ENCODE measurements at regions not wholly inside any gene's neighbourhood (a gene's known extent, or its start where the extent isn't known, plus 50 kb on each side); places are given as distances from the start of the nearest gene placed in this dataset.

DNA sequence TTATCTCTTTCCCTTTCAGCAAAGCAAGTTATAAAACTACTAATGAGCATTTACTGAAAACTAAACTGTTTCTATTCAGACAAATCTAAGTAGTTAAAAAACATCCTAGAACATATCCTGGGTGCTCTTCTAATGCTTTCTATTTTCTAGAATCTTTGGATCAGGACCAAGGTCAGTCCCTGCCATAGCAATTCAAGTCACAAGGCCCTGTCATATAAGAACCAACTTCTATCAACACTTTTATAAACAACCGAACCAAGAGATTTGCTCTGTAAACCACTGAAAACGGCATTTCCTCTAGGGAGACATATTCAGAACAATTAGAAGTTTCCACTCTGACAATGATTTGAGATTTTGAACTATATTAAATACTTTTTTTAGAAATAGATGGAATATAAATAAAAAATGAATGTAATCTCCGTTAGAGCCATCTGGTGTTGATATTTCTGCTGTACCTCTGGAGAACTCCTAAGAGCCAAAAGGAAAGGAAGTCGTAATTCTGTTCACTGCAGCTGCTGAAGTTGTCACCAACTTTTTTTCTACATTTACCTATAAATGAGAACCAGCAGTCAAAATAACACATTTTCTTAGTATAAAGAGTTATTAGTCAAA, 51.4 kb upstream of the LGSN start:
- no peak for DNase-seq

DNA sequence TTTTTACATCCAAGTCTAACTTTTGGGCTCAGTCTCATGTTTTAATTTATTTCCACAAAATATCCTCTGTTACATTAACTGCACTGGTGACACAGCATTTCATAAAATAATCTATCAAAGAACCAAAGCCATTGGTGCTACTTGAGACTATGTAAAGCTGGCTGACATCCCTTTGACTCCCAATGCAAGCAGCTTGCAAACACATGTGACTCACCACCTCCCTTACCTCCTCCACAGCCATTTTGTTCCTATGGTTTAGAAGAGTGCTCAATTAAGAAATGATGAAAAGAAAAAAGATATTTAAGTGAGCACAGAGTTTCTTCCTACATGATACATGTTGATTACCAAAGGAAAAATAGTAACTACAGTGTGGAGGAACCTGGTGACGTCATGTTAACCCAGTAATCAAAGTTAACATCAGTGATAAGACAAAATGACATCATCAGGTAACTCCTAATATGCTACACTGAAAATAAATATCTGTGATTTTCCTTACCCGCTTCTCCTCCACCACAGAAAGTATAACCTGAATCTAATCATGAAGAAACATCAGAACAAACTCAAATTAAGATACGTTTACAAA, 53.3 kb upstream of the LGSN start:
- no peak for DNase-seq

DNA sequence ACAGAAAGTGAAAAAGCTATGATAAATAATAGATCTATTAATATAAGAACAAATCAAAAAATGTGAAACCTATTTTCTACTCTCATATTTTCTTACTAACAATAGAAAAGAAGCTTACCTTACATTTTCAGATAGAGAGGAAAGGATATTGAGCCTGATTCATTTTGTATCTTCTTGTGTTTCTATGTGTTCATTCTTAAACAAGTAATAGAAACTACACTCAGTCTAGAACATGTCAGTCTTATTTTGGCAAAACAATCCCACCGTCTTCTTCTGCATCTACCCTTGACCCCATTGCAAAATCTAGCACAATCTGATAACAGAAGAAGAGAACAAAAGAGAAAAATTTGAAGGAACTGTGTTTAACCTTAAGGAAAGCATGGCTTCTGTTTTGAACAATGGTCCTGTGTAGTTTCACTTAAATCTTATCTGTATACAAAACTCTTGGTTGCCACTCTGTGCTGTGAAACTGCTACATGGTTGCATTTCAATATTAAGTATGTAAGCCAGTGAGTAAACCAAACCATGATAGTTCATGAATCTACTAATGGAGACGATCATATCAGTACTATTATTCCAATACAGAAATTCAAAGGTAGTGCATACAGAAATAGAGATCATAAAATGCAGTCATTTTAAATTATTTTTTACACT, 69.5 kb upstream of the LGSN start:
- no peak for DNase-seq

DNA sequence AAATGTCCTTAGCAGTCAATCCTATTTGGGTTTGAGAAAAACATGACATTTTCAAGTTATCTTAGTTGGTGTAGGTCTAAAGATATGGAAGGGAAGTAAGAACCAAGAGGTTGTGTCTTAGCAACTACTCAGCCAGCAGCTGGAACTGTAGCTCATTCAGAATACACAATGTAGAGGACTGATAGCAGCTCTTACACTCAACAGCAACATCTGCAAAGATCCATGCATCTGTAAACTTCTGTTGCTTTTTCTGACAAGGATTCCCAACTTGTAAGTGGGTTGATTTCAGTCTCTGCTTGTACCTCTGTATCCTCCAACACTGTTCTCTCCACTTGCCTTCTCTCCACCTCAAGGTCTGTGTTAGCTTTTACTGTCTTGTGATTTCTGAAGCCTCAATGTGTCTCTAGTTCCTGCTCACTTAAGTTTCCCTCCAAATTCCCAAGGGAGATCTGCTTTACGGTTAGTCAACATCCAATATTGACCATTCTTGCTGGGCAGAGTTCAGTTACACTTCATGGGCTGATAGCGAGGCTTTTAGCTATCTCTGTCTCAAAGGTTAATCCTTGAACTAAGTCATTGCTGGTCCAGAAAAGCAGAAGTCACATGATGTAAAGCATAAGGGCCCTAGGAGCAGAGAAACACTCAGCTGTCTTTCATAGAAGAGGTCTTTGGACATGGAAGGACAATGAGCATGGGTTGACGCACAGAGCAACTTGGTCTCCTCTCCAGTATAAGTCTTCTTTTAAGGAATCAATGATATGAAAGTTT, 71.6 kb upstream of the LGSN start:
- no peak for DNase-seq

DNA sequence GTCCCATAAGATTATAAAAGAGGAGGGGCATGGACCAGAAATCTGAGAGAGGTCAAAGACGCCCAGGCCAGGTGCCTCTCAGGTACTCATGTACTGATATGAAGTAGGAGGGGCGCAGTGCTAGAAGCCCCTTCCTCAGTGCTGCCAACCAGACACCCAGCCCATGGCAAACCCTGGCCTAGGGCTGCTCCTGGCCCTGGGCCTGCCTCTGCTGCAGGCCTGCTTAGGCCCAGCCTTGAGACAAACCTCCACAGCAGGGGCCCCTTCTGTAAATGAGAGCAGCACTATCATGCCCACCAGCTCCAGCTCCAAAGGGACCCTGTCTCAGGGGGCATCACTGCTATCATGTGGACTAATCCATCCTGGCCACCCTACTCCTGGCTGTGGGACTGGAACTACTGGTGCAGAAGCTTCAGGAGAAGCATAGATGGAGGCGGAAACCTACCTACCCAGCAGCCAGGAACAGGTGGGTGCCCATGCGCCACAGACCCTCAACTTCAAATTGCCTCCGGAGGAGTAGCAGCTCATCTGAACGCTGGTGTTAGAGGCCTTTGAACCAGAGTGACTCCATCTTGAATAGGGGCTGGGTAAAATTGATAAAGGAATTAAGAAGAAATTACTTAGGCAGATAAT, 72.4 kb upstream of the LGSN start:
- DNase-seq: no peak

DNA sequence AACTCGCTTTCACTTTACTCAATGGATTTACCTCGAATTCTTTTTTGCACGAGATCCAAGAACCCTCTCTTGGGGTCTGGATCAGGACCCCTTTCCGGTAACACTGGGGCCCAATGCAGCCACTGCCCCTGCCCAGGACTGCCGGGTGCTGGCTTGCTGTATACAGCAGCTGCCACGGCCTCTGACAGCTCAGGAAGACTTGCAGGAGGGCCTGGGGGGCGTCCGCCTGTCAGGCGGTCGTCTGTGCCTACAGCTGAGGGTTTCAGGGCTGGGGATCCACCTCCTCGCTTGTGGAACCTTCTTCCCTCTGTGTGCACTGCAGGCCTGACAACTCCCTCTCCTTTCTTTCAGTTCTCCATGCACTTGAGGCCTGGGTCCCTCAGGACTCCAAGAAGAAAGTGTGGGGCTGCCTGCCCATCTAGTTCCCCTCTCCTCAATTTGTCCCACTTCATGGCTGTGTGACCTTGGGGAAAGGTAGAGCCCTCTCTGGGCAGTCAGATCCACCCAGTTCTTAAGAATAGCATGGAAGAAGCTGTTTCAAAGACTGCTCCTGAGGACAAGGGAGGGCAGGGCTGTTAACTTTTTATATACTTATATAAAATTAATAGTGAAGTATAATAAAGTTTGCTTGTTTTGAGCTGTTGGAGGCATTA, 75.0 kb upstream of the LGSN start:
- DNase-seq: no peak

DNA sequence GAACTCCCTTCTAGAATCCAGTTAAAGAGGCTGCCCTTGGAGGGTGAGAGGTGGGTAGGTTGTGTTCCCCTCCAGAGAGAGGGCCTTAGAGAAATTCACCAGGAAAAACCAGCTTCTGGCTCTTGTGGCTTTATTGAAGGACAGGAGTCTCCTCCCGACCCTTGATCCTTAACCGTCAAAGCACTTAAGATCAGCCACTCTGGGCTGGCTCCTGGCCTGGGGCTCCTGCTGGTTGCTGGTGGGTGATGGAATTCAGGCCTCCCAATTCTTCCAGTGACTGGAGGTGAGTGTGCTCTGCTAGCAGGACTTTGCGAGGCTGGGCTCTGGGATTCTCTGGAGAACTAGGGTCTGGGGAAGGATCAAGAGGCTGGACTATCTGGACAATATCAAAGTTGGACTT, 75.6 kb upstream of the LGSN start:
- DNase-seq: no peak

DNA sequence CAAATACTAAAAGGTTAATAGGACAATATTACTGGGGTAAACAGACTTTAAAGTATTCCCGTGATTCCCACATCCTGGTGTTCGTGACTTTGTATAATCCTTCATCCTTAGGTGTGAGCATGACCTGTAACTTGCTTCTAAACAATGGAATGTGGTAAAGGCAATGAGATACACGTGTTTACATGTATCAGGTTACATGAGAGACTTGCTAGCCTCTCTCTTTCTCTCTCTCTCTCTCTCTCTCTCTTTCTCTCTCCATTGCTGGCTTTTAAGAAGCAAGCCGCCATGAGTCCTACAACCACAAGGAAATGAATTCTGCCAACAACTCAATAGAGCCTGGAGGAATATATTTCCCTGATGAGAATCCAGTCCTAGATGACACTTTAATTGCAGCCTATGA, 83.9 kb upstream of the LGSN start:
- DNase-seq: no peak

DNA sequence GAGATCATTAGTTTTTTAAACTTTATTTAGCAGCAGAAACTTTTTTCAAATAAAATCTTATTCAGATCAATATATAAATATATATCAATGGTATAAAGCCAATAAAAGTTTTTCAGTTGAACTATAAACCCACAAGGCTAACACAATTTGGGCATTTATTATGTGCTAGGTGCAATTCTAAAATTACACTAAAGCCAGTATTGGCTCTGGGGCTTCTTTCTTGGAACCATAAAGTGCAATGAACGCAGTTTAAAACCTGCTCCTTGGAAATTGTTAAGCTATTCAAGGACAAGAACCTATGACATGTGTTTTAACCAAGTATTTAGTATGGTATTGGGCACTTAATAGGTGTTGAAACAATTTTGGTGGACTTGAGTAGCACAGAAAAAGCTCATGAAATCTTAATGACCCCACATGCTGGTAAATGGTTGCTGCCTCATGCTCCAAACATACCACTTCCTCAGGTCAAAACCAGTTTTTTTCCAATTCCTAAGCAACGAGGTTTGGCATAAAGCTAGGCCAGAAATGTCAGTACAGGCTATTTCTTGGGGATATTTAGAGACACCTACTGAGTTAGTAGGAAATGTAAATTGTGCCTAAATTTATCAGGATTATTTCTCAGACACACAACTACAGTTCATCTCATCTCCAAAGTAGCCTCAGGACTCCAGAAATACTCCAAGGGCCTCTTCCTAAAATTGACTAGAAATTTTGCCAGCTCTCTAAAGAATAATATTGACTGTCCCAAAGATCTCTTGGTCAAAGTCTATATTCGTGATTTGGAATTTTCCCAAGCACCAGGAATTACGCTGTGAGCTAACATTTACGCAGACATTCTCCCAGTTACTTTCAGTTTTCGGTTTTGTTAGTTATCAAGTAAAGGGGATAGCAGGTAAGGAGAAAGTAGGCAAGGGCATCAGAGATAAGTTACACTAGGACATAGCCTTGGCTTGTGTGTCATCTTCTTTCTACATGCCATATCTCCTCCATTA, 90.9 kb upstream of the LGSN start:
- DNase-seq: no peak

DNA sequence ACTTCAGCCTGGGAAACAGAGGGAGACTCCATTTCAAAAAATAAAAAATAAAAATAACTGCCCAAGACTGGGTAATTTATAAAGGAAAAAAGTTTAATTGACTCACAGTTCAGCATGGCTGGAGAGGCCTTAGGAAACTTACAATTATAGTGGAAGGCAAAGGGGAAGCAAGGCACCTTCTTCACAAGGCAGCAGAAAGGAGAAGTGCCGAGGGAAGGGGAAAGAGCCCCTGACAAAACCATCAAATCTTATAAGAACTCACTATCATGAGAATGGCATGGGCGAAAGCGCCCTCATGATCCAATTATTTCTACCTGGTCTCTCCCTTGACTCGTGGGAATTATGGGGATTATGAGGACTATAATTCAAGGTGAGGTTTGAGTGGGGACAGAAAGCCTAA, 95.5 kb upstream of the LGSN start:
- DNase-seq: no peak

DNA sequence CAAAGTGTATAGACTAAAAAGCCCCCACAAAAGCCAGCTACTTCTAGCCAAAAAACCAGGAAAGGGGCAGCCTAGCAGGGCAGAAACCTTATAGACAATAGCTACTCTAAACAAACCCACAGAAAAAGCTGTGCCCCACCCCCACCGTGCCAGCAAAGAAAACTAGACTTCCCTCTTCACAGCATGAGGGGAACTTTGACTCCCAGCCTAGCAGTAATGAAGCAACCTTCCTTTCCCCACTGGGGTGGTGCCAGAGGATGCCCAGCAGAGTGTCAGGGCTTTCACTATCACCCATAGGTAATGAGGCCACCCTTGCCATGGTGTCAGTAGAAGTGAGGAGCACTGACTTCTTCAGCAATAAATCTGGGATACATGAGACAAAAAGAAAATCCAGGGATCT, 99.0 kb upstream of the LGSN start:
- DNase-seq: peak in 6 of 56 donors; percentile 1 to 24 (median 3)

DNA sequence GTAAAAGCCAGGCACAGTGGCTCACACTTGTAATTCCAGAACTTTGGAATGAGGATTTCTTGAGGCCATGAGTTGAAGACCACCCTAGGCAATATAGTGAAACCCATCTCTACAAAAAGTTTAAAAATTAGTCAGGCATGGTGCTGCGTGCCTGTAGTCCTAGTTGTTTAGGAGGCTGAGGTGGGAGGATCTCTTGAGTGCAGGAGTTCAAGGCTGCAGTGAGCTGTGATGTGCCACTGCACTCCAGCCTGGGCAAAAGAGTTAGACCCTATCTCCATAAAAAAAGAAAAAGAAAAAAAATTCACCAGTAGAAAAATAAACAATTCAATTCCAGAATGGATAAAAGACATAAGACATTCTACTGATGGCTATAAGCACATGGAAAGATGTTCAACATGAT, 104.9 kb upstream of the LGSN start:
- no peak for DNase-seq

DNA sequence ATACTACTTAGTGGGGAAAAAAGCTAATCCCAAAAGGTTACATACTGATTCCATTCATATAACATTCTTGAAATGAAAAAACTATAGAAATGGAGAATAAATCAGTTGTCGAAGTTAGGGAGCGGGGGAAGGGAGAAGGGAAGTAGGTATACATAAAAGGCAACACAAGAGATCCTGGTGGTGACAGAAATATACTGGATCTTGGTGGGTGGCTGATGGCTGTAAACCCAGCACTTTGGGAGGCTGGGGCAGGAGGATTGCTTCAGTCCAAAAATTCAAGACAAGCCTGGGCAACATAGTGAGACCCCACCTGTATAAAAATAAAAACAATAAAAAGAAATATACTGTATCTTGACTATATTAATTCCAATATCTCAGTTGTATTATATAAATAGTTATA, 105.7 kb upstream of the LGSN start:
- DNase-seq: no peak

DNA sequence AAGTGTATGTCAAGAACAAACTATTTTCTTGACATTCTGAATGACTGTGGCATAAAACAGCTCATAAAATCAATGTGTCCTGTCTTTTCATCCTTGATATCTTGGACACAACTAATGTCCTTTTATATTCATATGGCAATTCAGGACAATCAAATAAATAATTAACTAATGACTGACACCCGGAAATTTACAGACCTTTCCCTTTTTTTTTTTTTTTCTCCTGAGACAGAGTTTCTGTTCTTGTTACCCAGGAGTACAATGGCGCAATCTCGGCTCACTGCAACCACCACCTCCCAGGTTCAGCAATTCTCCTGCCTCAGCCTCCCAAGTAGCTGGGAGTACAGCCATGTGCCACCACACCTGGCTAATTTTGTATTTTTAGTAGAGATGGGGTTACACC, 107.1 kb upstream of the LGSN start:
- DNase-seq: no peak

DNA sequence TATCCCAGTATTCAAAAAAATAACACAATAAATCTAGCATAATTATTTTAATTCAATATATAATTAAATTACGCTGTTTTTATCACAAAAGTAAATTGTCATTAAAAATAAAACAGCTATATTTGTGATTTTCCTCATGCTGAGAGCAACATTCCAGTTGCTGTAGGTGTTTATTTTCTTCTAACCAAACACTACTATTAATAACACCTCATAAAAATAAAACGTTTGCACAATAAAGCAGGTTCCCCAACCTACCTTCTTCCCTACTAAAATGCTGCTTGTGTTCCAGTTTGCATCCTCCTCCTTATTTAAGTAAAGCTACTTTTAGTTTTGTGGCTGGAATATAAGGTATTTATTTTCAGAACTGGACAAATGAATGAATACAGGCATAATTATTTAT, 108.2 kb upstream of the LGSN start:
- no peak for DNase-seq

DNA sequence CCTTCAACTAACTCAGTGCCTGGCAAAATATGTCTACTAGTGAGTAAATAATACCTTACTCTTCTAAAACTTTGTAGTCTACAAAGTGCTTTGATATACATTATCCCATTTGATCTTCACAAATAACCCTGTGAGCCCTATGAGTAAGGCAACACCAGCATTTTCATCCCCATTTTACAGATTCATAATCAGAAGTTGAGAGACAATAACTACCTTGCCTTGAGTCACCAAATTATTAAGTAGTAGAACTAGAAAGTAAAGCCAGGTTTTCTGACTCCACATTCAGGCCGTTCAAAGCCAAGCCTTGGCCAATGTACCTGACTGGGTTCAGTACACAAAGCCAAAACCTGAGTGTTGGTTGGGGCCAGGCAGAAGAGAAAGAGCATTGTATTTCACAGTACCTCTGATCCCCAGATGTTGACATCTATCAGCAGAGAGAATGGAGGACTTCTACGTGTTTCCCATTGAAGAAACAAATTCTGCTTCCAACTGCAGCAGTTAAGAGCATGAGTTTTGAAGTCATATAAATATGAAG, 111.3 kb upstream of the LGSN start:
- no peak for DNase-seq

DNA sequence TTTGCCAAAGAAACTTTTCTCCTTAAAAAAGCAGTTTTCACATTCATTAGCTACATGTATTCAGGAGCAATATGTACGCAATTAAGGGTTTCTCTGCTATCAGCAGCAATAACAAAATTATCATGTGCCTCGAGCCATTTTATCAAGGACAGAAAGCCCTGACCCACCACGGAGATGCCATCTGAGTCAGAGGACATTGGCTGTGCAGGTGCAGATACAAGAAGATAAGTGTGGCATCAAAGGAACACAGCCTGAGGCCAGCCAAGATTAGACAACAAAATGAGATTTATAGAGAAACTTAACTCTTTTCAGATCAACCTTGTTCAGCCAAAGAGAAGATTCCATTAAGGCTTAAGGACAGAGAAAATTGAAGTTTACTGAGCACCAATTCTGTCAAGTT, 115.2 kb upstream of the LGSN start:
- DNase-seq: no peak

DNA sequence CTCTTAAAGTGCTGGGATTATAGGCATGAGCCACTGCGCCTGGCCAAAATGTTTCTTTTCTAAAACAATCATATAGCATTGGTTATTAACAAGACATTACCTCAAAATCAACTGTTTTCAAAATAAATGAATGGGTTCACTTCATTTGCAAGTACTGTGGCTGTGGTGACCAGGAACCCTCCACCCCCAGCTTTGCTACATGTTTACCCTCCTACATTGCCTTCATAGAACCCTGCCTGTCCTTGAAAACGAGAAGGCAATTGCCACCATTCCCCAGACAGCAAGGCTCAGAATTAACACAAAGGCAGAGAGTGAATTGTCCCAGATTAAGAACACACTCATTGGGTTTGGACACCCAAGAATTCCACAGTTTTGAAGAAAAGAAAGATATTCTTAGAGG, 116.6 kb upstream of the LGSN start:
- DNase-seq: no peak

DNA sequence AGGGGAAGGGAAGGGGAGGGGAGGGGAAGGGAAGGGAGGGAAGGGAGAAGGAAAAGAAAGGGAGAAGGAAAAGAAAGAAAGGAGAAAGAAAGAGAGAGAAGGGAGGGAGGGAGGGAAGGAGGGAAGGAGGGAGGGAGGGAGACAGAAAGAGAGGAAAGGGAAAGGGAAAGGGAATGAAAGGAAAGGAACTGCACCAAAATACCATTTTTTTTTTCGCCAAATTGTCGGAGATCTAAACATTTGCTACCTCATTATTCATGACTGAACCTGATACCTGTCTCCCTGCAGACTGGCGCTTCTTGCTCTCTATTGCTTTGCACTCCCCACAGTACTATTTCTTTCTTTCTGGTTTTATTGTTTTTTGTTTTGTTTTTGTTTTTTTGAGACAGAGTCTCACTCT, 117.3 kb upstream of the LGSN start:
- DNase-seq: no peak

DNA sequence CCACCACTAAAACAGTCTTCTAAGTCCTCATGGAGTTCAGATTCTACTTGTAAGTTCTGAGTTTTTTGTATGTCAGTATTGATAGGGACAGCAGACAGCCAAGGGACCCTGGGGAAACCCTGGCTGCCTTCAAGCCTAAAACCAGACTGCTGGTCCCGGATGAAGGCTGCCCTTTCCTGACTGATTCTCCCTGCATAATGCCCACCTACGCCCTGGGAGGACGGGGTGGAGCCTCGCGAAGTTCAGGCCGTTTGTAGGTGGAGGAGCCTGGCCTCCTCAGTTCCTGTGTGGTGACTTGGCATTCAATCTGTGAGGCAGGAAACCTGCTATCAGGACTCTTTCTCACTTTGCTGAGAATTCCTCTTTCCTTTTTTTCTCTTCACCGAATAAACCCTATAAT, 120.3 kb upstream of the LGSN start:
- no peak for DNase-seq

Data from nucleus accumbens (tissue), 56 donors.